ENCODE measurements at regions not wholly inside any gene's neighbourhood (a gene's known extent, or its start where the extent isn't known, plus 50 kb on each side); places are given as distances from the start of the nearest gene placed in this dataset.
"Not testable (repeated sequence)": the region's sequence is repeated elsewhere in the genome, so short reads cannot be mapped to it uniquely, and the experiment has no call there.

DNA sequence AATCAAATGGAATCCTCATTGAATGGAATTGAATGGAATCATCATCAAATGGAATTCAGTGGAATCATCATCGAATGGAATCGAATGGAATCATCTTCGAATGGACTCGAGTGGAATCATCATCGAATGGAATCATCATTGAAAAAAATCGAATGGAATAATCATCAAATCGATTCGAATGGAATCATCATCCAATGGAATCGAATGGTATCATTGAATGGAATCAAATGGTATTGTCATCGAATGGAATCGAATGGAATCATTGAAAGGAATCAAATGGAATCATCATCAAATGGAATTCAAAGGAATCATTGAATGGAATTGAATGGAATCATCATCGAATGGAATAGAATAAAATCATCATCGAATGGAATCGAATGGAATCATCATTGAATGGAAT lies 619.3 kb downstream of the TP53TG3F start:
- no peak for FAIRE-seq
- TF ChIP-seq FOS (IDR thresholded peaks at IDR 0.05; ENCODE audit: borderline replicate concordance, insufficient read depth, low read length), result no peak
- no peak overlapping the region for H3K4me2 ChIP-seq (ENCODE audit: insufficient read depth, low read length)
- H3K79me2 ChIP-seq (ENCODE audit: control insufficient read depth, insufficient read depth, low read length), result no peaks in the 10 kb centered on the region
- H3K36me3 ChIP-seq (ENCODE audit: control insufficient read depth in 2 of 2, extremely low read depth in 1 of 2, insufficient read depth in 2 of 2, low read length in 2 of 2), result no peaks in the 10 kb centered on the region
- ChIA-PET CTCF (no interaction called here), POLR2A (no interaction called here)
- H3K27me3 ChIP-seq (ENCODE audit: control insufficient read depth in 2 of 2, insufficient read depth in 2 of 2, low read length in 2 of 2), result no peaks in the 10 kb centered on the region
- H3K4me1 ChIP-seq (ENCODE audit: control insufficient read depth, extremely low read depth, insufficient read depth, low read length), result no peaks in the 10 kb centered on the region
- DNase-seq (ENCODE audit: low read depth, low spot score), result peak; percentile 92
- dilution Hi-C loops (cut with MboI; ENCODE audit: extremely low pct_ligation_motif_present, low sequenced_read_pairs) (no loop called here), intact Hi-C loops (cut with micrococcal nuclease) (no loop called here)
- H3K9ac ChIP-seq (replicated peaks; ENCODE audit: extremely low read depth, insufficient read depth, low read length), result no peak overlapping the region
- H3K9me3 ChIP-seq (replicated peaks; ENCODE audit: control insufficient read depth, insufficient read depth, low read length), result peaks cover 6% of the 10 kb centered on the region
- no peak overlapping the region for H2AFZ ChIP-seq (ENCODE audit: low read depth, low read length)
- H4K20me1 ChIP-seq (replicated peaks; ENCODE audit: control insufficient read depth, extremely low read depth, insufficient read depth, low read length), result no peaks in the 10 kb centered on the region
- no peak overlapping the region for H3K27ac ChIP-seq (ENCODE audit: insufficient read depth, low read depth, low read length)
- no peak overlapping the region for H3K4me3 ChIP-seq (replicated peaks in 1 of 3; ENCODE audit: insufficient read depth in 1 of 3, low read depth in 1 of 3, low read length in 3 of 3)
- BruUV-seq (replicated peaks), result no TSS peak
- H3K9me1 ChIP-seq (replicated peaks; ENCODE audit: control insufficient read depth, extremely low read depth, insufficient read depth, low read length), result no peaks in the 10 kb centered on the region

GRCh38 chr16:34085038-34085437 lies 625.6 kb downstream of the TP53TG3F start:
- intact Hi-C loops (cut with micrococcal nuclease); H3K27me3 ChIP-seq (ENCODE audit: control insufficient read depth in 2 of 2, insufficient read depth in 2 of 2, low read length in 2 of 2); dilution Hi-C loops (cut with MboI; ENCODE audit: extremely low pct_ligation_motif_present, low sequenced_read_pairs); CTCF ChIA-PET; H2AFZ ChIP-seq (ENCODE audit: low read depth, low read length); H3K79me2 ChIP-seq (ENCODE audit: control insufficient read depth, insufficient read depth, low read length); H3K4me2 ChIP-seq (ENCODE audit: insufficient read depth, low read length); H3K4me1 ChIP-seq (ENCODE audit: control insufficient read depth, extremely low read depth, insufficient read depth, low read length); H4K20me1 ChIP-seq (replicated peaks; ENCODE audit: control insufficient read depth, extremely low read depth, insufficient read depth, low read length); FAIRE-seq; H3K36me3 ChIP-seq (ENCODE audit: control insufficient read depth in 2 of 2, extremely low read depth in 1 of 2, insufficient read depth in 2 of 2, low read length in 2 of 2); H3K27ac ChIP-seq (ENCODE audit: insufficient read depth, low read depth, low read length); POLR2A ChIA-PET; DNase-seq (ENCODE audit: low read depth, low spot score); H3K9me1 ChIP-seq (replicated peaks; ENCODE audit: control insufficient read depth, extremely low read depth, insufficient read depth, low read length); H3K9ac ChIP-seq (replicated peaks; ENCODE audit: extremely low read depth, insufficient read depth, low read length); H3K4me3 ChIP-seq (replicated peaks in 1 of 3; ENCODE audit: insufficient read depth in 1 of 3, low read depth in 1 of 3, low read length in 3 of 3); BruUV-seq (replicated peaks): not testable (repeated sequence)
- H3K9me3 ChIP-seq (replicated peaks; ENCODE audit: control insufficient read depth, insufficient read depth, low read length), result peaks cover 33% of the 10 kb centered on the region

GRCh38 chr16:34095006-34095405 lies 635.6 kb downstream of the TP53TG3F start:
- BruUV-seq (replicated peaks); intact Hi-C loops (cut with micrococcal nuclease); H3K4me3 ChIP-seq (replicated peaks in 1 of 3; ENCODE audit: insufficient read depth in 1 of 3, low read depth in 1 of 3, low read length in 3 of 3); FAIRE-seq; CTCF ChIA-PET; H2AFZ ChIP-seq (ENCODE audit: low read depth, low read length); H3K9ac ChIP-seq (replicated peaks; ENCODE audit: extremely low read depth, insufficient read depth, low read length); DNase-seq (ENCODE audit: low read depth, low spot score); H3K27me3 ChIP-seq (ENCODE audit: control insufficient read depth in 2 of 2, insufficient read depth in 2 of 2, low read length in 2 of 2); H3K79me2 ChIP-seq (ENCODE audit: control insufficient read depth, insufficient read depth, low read length); H4K20me1 ChIP-seq (replicated peaks; ENCODE audit: control insufficient read depth, extremely low read depth, insufficient read depth, low read length); dilution Hi-C loops (cut with MboI; ENCODE audit: extremely low pct_ligation_motif_present, low sequenced_read_pairs); H3K27ac ChIP-seq (ENCODE audit: insufficient read depth, low read depth, low read length); H3K36me3 ChIP-seq (ENCODE audit: control insufficient read depth in 2 of 2, extremely low read depth in 1 of 2, insufficient read depth in 2 of 2, low read length in 2 of 2); H3K4me1 ChIP-seq (ENCODE audit: control insufficient read depth, extremely low read depth, insufficient read depth, low read length); H3K9me1 ChIP-seq (replicated peaks; ENCODE audit: control insufficient read depth, extremely low read depth, insufficient read depth, low read length); POLR2A ChIA-PET; H3K4me2 ChIP-seq (ENCODE audit: insufficient read depth, low read length): not testable (repeated sequence)
- peaks cover 31% of the 10 kb centered on the region for H3K9me3 ChIP-seq (replicated peaks; ENCODE audit: control insufficient read depth, insufficient read depth, low read length)

- FAIRE-seq; H3K9ac ChIP-seq (replicated peaks; ENCODE audit: extremely low read depth, insufficient read depth, low read length); intact Hi-C loops (cut with micrococcal nuclease); H3K36me3 ChIP-seq (ENCODE audit: control insufficient read depth in 2 of 2, extremely low read depth in 1 of 2, insufficient read depth in 2 of 2, low read length in 2 of 2); H3K27me3 ChIP-seq (ENCODE audit: control insufficient read depth in 2 of 2, insufficient read depth in 2 of 2, low read length in 2 of 2); H3K27ac ChIP-seq (ENCODE audit: insufficient read depth, low read depth, low read length); H3K4me3 ChIP-seq (replicated peaks in 1 of 3; ENCODE audit: insufficient read depth in 1 of 3, low read depth in 1 of 3, low read length in 3 of 3); H3K79me2 ChIP-seq (ENCODE audit: control insufficient read depth, insufficient read depth, low read length); H3K9me1 ChIP-seq (replicated peaks; ENCODE audit: control insufficient read depth, extremely low read depth, insufficient read depth, low read length); H3K4me2 ChIP-seq (ENCODE audit: insufficient read depth, low read length); H3K4me1 ChIP-seq (ENCODE audit: control insufficient read depth, extremely low read depth, insufficient read depth, low read length); dilution Hi-C loops (cut with MboI; ENCODE audit: extremely low pct_ligation_motif_present, low sequenced_read_pairs); H4K20me1 ChIP-seq (replicated peaks; ENCODE audit: control insufficient read depth, extremely low read depth, insufficient read depth, low read length); BruUV-seq (replicated peaks); H2AFZ ChIP-seq (ENCODE audit: low read depth, low read length); CTCF ChIA-PET; POLR2A ChIA-PET; DNase-seq (ENCODE audit: low read depth, low spot score): not testable (repeated sequence)
- peaks cover 25% of the 10 kb centered on the region for H3K9me3 ChIP-seq (replicated peaks; ENCODE audit: control insufficient read depth, insufficient read depth, low read length)
These were observed 637.5 kb downstream of the TP53TG3F start for GRCh38 chr16:34096911-34097310.

Data from endothelial cell of umbilical vein (primary cell).